ENCODE measurements at regions not wholly inside any gene's neighbourhood (a gene's known extent, or its start where the extent isn't known, plus 50 kb on each side); places are given as distances from the start of the nearest gene placed in this dataset.

- H3K27me3 ChIP-seq = peaks cover 32% of the 10 kb centered on the region
These were observed 559.7 kb downstream of the BRD1 start for GRCh38 chr22:49267996-49268395.

GRCh38 chr22:49266561-49267519 lies 560.8 kb downstream of the BRD1 start:
- DNase-seq (ENCODE audit: low read depth in 1 of 2, low spot score in 1 of 2) = no peak
- Histone ChIP-seq H3K4me1 (ENCODE audit: low read depth) (no peaks in the 10 kb centered on the region), H3K4me3 (no peak overlapping the region), H3K27ac (no peak overlapping the region), H3K36me3 (no peaks in the 10 kb centered on the region), H3K9me3 (ENCODE audit: low read depth) (no peaks in the 10 kb centered on the region), H3K27me3 (peaks cover 32% of the 10 kb centered on the region)
- TF ChIP-seq CTCF (IDR thresholded peaks at IDR 0.05; ENCODE audit: low read depth, low read length) = no peak

More at GRCh38 chr22:49267996-49268395, 559.7 kb downstream of the BRD1 start:
- no peak for TF ChIP-seq CTCF (IDR thresholded peaks at IDR 0.05; ENCODE audit: low read depth, low read length)
- H3K36me3 ChIP-seq = no peaks in the 10 kb centered on the region
- no peak overlapping the region for H3K4me3 ChIP-seq
- no peak overlapping the region for H3K27ac ChIP-seq
- DNase-seq (ENCODE audit: low read depth in 1 of 2, low spot score in 1 of 2) = no peak
- H3K4me1 ChIP-seq (ENCODE audit: low read depth) = no peaks in the 10 kb centered on the region
- no peaks in the 10 kb centered on the region for H3K9me3 ChIP-seq (ENCODE audit: low read depth)

DNA sequence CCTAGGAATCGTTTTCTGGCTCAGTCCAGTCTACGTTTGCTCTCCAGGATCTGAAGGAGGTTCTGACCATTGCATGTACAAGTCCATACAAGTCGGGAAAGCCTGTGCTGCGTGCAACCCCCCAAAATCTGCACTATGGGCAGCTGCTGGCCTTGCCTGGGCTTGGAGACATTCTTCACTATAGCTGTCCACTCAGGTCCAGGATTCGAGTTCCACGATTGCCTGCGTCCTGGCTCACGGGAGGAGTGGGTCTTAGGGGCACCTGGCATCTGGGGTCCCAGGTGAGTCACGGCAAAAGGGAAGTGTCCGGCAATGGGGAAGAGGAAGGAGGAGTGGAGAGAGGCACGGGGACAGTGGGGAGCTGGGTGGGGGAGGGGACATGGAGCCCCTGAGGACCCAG lies 563.0 kb downstream of the BRD1 start:
- Histone ChIP-seq H3K27me3 (peaks cover 15% of the 10 kb centered on the region), H3K9me3 (ENCODE audit: low read depth) (no peaks in the 10 kb centered on the region), H3K4me1 (ENCODE audit: low read depth) (no peaks in the 10 kb centered on the region), H3K36me3 (no peaks in the 10 kb centered on the region), H3K4me3 (no peak overlapping the region), H3K27ac (no peak overlapping the region)
- TF ChIP-seq CTCF (IDR thresholded peaks at IDR 0.05; ENCODE audit: low read depth, low read length) = no peak
- no peak for DNase-seq (ENCODE audit: low read depth in 1 of 2, low spot score in 1 of 2)

GRCh38 chr22:49263101-49263500 lies 564.6 kb downstream of the BRD1 start:
- Histone ChIP-seq H3K4me1 (ENCODE audit: low read depth) (no peaks in the 10 kb centered on the region), H3K27ac (no peak overlapping the region), H3K36me3 (no peaks in the 10 kb centered on the region), H3K27me3 (peaks cover 2% of the 10 kb centered on the region), H3K9me3 (ENCODE audit: low read depth) (no peaks in the 10 kb centered on the region), H3K4me3 (no peak overlapping the region)
- DNase-seq (ENCODE audit: low read depth in 1 of 2, low spot score in 1 of 2) = no peak
- TF ChIP-seq CTCF (IDR thresholded peaks at IDR 0.05; ENCODE audit: low read depth, low read length) = no peak

- no peaks in the 10 kb centered on the region for H3K36me3 ChIP-seq
- no peaks in the 10 kb centered on the region for H3K9me3 ChIP-seq (ENCODE audit: low read depth)
- no peak overlapping the region for H3K27ac ChIP-seq
- no peaks in the 10 kb centered on the region for H3K27me3 ChIP-seq
- H3K4me1 ChIP-seq (ENCODE audit: low read depth) = no peaks in the 10 kb centered on the region
- DNase-seq (ENCODE audit: low read depth in 1 of 2, low spot score in 1 of 2) = no peak
- H3K4me3 ChIP-seq = no peak overlapping the region
- TF ChIP-seq CTCF (IDR thresholded peaks at IDR 0.05; ENCODE audit: low read depth, low read length) = no peak
These were observed 565.5 kb downstream of the BRD1 start for GRCh38 chr22:49262167-49262566.
